IMR-90 (cell line): ENCODE measurements at regions not wholly inside any gene's neighbourhood (a gene's known extent, or its start where the extent isn't known, plus 50 kb on each side); places are given as distances from the start of the nearest gene placed in this dataset.

Source experiments
- ATAC-seq: fragments of 200-7000 bp; cut with Tn5 transposase; 2 replicates; pipeline ENCODE4 v1.9.1; 2020; ENCODE audit warnings: low read depth, mild to moderate bottlenecking, moderate library complexity
- BruUV-seq: library from RNA; stranded (reverse); fragments of 400-500 nt; replicated peaks from 2 replicates; lab custom pipeline; 2021; lab: Mats Ljungman, UMichigan
- CTCF ChIA-PET: fragments of 300-600 bp; formaldehyde crosslinking; extraction: SDS; loops from one replicate; lab custom pipeline; 2021; ENCODE audit warnings: antibody characterized with exemption; lab: Yijun Ruan, JAX
- POLR2A ChIA-PET: fragments of 300-600 bp; sonication (Branson Sonifier 250); formaldehyde crosslinking; loops from one replicate; lab custom pipeline; 2022; ENCODE audit warnings: antibody characterized with exemption; ENCODE audit not compliant: unreplicated experiment; lab: Charles Lee
- DNase-seq: peaks from one replicate; pipeline ENCODE4 v3.0.0; 2013
- H2AFZ ChIP-seq: replicated peaks from 2 replicates; pipeline ENCODE3; 2013; ENCODE audit warnings: low read length, mild to moderate bottlenecking; ENCODE audit not compliant: poor library complexity
- H2AK5ac ChIP-seq: 2 replicates; pipeline ENCODE4 v1.6.1; 2013; ENCODE audit warnings: low read depth, low read length, inconsistent platforms
- H2AK9ac ChIP-seq: replicated peaks from 2 replicates; pipeline ENCODE3; 2013; ENCODE audit warnings: mild to moderate bottlenecking, low read depth, low read length, moderate library complexity; ENCODE audit not compliant: poor library complexity
- H2BK120ac ChIP-seq: 2 replicates; pipeline ENCODE4 v1.6.1; 2013; ENCODE audit warnings: low read depth, low read length, inconsistent platforms
- H2BK15ac ChIP-seq: 3 replicates; pipeline ENCODE4 v1.6.1; 2013; ENCODE audit warnings: low read depth, low read length, inconsistent platforms
- H2BK20ac ChIP-seq: 2 replicates; pipeline ENCODE4 v1.6.1; 2013; ENCODE audit warnings: low read depth, mild to moderate bottlenecking, inconsistent platforms, low read length, moderate library complexity
- H2BK5ac ChIP-seq: 2 replicates; pipeline ENCODE4 v1.6.1; 2013; ENCODE audit warnings: mild to moderate bottlenecking, low read depth, low read length, inconsistent platforms; ENCODE audit not compliant: poor library complexity, severe bottlenecking
- H3K14ac ChIP-seq: replicated peaks from 2 replicates; pipeline ENCODE4 v1.6.1; 2013; ENCODE audit warnings: low read depth, low read length, inconsistent platforms
- H3K18ac ChIP-seq: 2 replicates; pipeline ENCODE4 v1.6.1; 2013; ENCODE audit warnings: low read depth, low read length, control low read depth
- H3K23ac ChIP-seq: 2 replicates; pipeline ENCODE4 v1.6.1; 2013; ENCODE audit warnings: low read depth, low read length, inconsistent platforms
- H3K27ac ChIP-seq: 2 replicates; pipeline ENCODE4 v1.5.1; 2013; ENCODE audit warnings: mild to moderate bottlenecking, control low read depth, low read length; ENCODE audit not compliant: insufficient read depth
- H3K27me3 ChIP-seq: 2 replicates; pipeline ENCODE4 v1.6.1; 2013; ENCODE audit warnings: low read length; ENCODE audit not compliant: control insufficient read depth, insufficient read depth
- H3K36me3 ChIP-seq: 2 replicates; pipeline ENCODE4 v1.6.1; 2013; ENCODE audit warnings: low read length, mixed read lengths; ENCODE audit not compliant: control insufficient read depth, insufficient read depth
- H3K4ac ChIP-seq: 2 replicates; pipeline ENCODE4 v1.6.1; 2013; ENCODE audit warnings: low read depth, low read length, inconsistent platforms
- H3K4me1 ChIP-seq: 2 replicates; pipeline ENCODE4 v1.6.1; 2013; ENCODE audit warnings: low read length, mixed read lengths; ENCODE audit not compliant: control insufficient read depth, insufficient read depth
- H3K4me2 ChIP-seq: 2 replicates; pipeline ENCODE4 v1.6.1; 2013; ENCODE audit warnings: low read depth, mild to moderate bottlenecking, control low read depth, low read length, moderate library complexity
- H3K4me3 ChIP-seq: 2 replicates; pipeline ENCODE4 v1.5.1; 2013; ENCODE audit warnings: low read depth, mild to moderate bottlenecking, control low read depth, low read length, moderate library complexity; ENCODE audit not compliant: insufficient read depth
- H3K56ac ChIP-seq: 2 replicates; pipeline ENCODE4 v1.6.1; 2013; ENCODE audit warnings: low read length, inconsistent platforms; ENCODE audit not compliant: insufficient read depth; ENCODE audit errors: extremely low read depth
- H3K79me1 ChIP-seq, 2 experiments: 2 replicates each; pipeline ENCODE4 v1.6.1; 2013; ENCODE audit warnings: low read length in 2 of 2, inconsistent platforms in 1 of 2, low read depth in 1 of 2
- H3K9ac ChIP-seq: 2 replicates; pipeline ENCODE4 v1.6.1; 2013; ENCODE audit warnings: low read depth, low read length, control low read depth
- H3K9me1 ChIP-seq: 2 replicates; pipeline ENCODE4 v1.6.1; 2013; ENCODE audit warnings: low read length, inconsistent platforms; ENCODE audit not compliant: insufficient read depth
- H3K9me3 ChIP-seq: 2 replicates; pipeline ENCODE4 v1.6.1; 2013; ENCODE audit warnings: low read length; ENCODE audit not compliant: control insufficient read depth, insufficient read depth
- H4K20me1 ChIP-seq: 2 replicates; pipeline ENCODE4 v1.6.1; 2013; ENCODE audit warnings: low read length, inconsistent platforms; ENCODE audit not compliant: insufficient read depth
- H4K5ac ChIP-seq: 2 replicates; pipeline ENCODE4 v1.6.1; 2013; ENCODE audit warnings: mild to moderate bottlenecking, low read depth, low read length, control low read depth
- H4K8ac ChIP-seq, 2 experiments: 2 replicates each; pipeline ENCODE4 v1.6.1; 2013; ENCODE audit warnings: low read depth in 2 of 2, low read length in 2 of 2, control low read depth in 1 of 2, inconsistent platforms in 1 of 2
- H4K91ac ChIP-seq: 2 replicates; pipeline ENCODE4 v1.6.1; 2013; ENCODE audit warnings: low read depth, low read length, inconsistent platforms; ENCODE audit not compliant: insufficient read depth
- CEBPB ChIP-seq: IDR thresholded peaks from 2 replicates; pipeline ENCODE4 v1.6.1; 2012; ENCODE audit warnings: low read depth, low read length, improper control_type of control experiment
- FOS ChIP-seq: fragments of 150-350 bp; IDR thresholded peaks from 2 replicates; pipeline ENCODE4 v1.6.1; 2016; ENCODE audit warnings: low read depth, low read length
- MAFK ChIP-seq: IDR thresholded peaks from 2 replicates; pipeline ENCODE4 v1.6.1; 2012; ENCODE audit warnings: low read depth, low read length, improper control_type of control experiment
- MAZ ChIP-seq: IDR thresholded peaks from 2 replicates; pipeline ENCODE4 v1.6.1; 2012; ENCODE audit warnings: low read depth, mild to moderate bottlenecking, low read length, improper control_type of control experiment, moderate library complexity, borderline replicate concordance
- NFE2L2 ChIP-seq: fragments of 150-350 bp; IDR thresholded peaks from 2 replicates; pipeline ENCODE4 v1.6.1; 2016; ENCODE audit warnings: low read depth, mild to moderate bottlenecking, low read length
- RAD21 ChIP-seq: IDR thresholded peaks from 2 replicates; pipeline ENCODE4 v1.6.1; 2012; ENCODE audit warnings: low read length, improper control_type of control experiment
- RCOR1 ChIP-seq: IDR thresholded peaks from 2 replicates; pipeline ENCODE4 v1.6.1; 2012; ENCODE audit warnings: mild to moderate bottlenecking, low read length, improper control_type of control experiment; ENCODE audit not compliant: insufficient replicate concordance
- RFX5 ChIP-seq: IDR thresholded peaks from 2 replicates; pipeline ENCODE4 v1.8.0; 2012; ENCODE audit warnings: low read depth, mild to moderate bottlenecking, low read length, moderate library complexity
- WGBS, 2 experiments: methylation state at CpG; one replicate each; pipeline versions ENCODE4 v1.1.5 to v1.1.7; 2013; ENCODE audit warnings: missing lambda C conversion rate in 2 of 2; ENCODE audit not compliant: insufficient read length in 1 of 2; ENCODE audit errors: extremely low coverage in 2 of 2; 5-methylcytosine and 5-hydroxymethylcytosine counted together
- dilution Hi-C: fragments of 300-500 bp; cut with HindIII; formaldehyde crosslinking; loops from one replicate; pipeline ENCODE4 v1.14.3; 2018; ENCODE audit warnings: low sequenced_read_pairs; ENCODE audit not compliant: unreplicated experiment
- in situ Hi-C: fragments of 300-500 bp; cut with MboI; formaldehyde crosslinking; loops from 3 replicates; pipeline ENCODE4 v1.14.3; 2019; ENCODE audit warnings: low sequenced_read_pairs, inconsistent platforms, mixed read lengths
- intact Hi-C: fragments of 100-400 bp; cut with micrococcal nuclease; formaldehyde crosslinking; loops from 2 replicates; pipeline ENCODE4 v1.10.0; 2022
- TF ChIP-seq, protein P1 (sequence below): fragments of 150-350 bp; IDR thresholded peaks from 2 replicates; pipeline ENCODE4 v1.6.1; 2016; ENCODE audit warnings: low read depth, mild to moderate bottlenecking, low read length, moderate library complexity, borderline replicate concordance
- TF ChIP-seq, protein P2 (sequence below): fragments of 150-350 bp; IDR thresholded peaks from 2 replicates; pipeline ENCODE4 v1.6.1; 2017; ENCODE audit warnings: mild to moderate bottlenecking, antibody characterized with exemption, low read length, low read depth

DNA sequence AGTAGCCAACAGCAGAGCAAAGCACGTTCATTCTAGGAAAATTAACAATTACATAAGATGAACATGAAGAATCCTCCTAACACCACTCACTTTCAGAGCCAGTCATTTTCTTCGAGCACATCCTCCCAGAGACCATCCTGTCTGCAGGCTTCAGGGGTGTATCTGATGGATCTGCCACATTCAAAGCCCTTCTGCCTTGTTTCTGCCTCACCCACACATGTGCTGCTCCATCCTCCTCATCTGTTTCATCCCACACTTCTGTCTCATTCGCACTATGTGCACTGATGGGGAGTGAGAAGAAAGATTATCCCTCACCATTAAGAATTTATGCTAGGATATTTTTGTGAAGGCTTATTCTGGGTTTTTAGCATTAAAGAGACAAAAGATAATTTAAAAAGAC is 287.9 kb upstream of the PKDCC start:
- WGBS, 2 experiments = no CpG with 5 or more reads among the region's 3 CpGs
- intact Hi-C loops = no loop called here
- TF ChIP-seq CEBPB = no peak
- TF ChIP-seq MAZ = no peak
- no peak for TF ChIP-seq NFE2L2
- TF ChIP-seq RFX5 = no peak
- TF ChIP-seq FOS = no peak
- TF ChIP-seq, protein P1, sequence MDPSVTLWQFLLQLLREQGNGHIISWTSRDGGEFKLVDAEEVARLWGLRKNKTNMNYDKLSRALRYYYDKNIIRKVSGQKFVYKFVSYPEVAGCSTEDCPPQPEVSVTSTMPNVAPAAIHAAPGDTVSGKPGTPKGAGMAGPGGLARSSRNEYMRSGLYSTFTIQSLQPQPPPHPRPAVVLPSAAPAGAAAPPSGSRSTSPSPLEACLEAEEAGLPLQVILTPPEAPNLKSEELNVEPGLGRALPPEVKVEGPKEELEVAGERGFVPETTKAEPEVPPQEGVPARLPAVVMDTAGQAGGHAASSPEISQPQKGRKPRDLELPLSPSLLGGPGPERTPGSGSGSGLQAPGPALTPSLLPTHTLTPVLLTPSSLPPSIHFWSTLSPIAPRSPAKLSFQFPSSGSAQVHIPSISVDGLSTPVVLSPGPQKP = no peak
- no peak for TF ChIP-seq MAFK
- no peak for TF ChIP-seq RCOR1
- no peak for TF ChIP-seq RAD21
- TF ChIP-seq, protein P2, sequence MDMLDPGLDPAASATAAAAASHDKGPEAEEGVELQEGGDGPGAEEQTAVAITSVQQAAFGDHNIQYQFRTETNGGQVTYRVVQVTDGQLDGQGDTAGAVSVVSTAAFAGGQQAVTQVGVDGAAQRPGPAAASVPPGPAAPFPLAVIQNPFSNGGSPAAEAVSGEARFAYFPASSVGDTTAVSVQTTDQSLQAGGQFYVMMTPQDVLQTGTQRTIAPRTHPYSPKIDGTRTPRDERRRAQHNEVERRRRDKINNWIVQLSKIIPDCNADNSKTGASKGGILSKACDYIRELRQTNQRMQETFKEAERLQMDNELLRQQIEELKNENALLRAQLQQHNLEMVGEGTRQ = no peak
- no peak overlapping the region for H2BK20ac ChIP-seq
- DNase-seq = no peak
- H3K9me1 ChIP-seq = no peaks in the 10 kb centered on the region
- dilution Hi-C loops = no loop called here
- in situ Hi-C loops = no loop called here
- H3K36me3 ChIP-seq = no peaks in the 10 kb centered on the region
- no peak overlapping the region for H3K9ac ChIP-seq
- no peak overlapping the region for H2BK120ac ChIP-seq
- H3K4me3 ChIP-seq = no peak overlapping the region
- no peak overlapping the region for H3K18ac ChIP-seq
- ATAC-seq = no peak
- H3K79me1 ChIP-seq = no peaks in the 10 kb centered on the region
- H3K23ac ChIP-seq = no peak overlapping the region
- no peak overlapping the region for H2AFZ ChIP-seq
- H4K91ac ChIP-seq = no peak overlapping the region
- H2BK5ac ChIP-seq = no peak overlapping the region
- no peak overlapping the region for H4K8ac ChIP-seq
- no TSS peak for BruUV-seq
- no peaks in the 10 kb centered on the region for H4K20me1 ChIP-seq
- no peak overlapping the region for H3K27ac ChIP-seq
- H2BK15ac ChIP-seq = no peak overlapping the region
- ChIA-PET POLR2A (no interaction called here), CTCF (no interaction called here)
- no peak overlapping the region for H3K4ac ChIP-seq
- no peaks in the 10 kb centered on the region for H3K9me3 ChIP-seq
- H4K5ac ChIP-seq = no peak overlapping the region
- H3K27me3 ChIP-seq = no peaks in the 10 kb centered on the region; the same call in 1 of the 2 replicates
- H3K4me2 ChIP-seq = no peak overlapping the region
- no peak overlapping the region for H3K56ac ChIP-seq
- no peak overlapping the region for H2AK9ac ChIP-seq
- H3K4me1 ChIP-seq = no peaks in the 10 kb centered on the region
- no peak overlapping the region for H3K14ac ChIP-seq
- no peak overlapping the region for H2AK5ac ChIP-seq
